ENCODE measurements at regions not wholly inside any gene's neighbourhood (a gene's known extent, or its start where the extent isn't known, plus 50 kb on each side); places are given as distances from the start of the nearest gene placed in this dataset.

- Histone ChIP-seq H3K4me3 (replicated peaks in 1 of 3; ENCODE audit: insufficient read depth in 1 of 3, low read depth in 2 of 3, low read length in 3 of 3) (no peak overlapping the region), H3K27me3 (ENCODE audit: control insufficient read depth in 1 of 2, insufficient read depth in 2 of 2, low read length in 2 of 2) (no peaks in the 10 kb centered on the region), H4K20me1 (ENCODE audit: insufficient read depth, low read length) (no peaks in the 10 kb centered on the region), H3K36me3 (replicated peaks in 1 of 2; ENCODE audit: control insufficient read depth in 1 of 2, insufficient read depth in 2 of 2, low read length in 2 of 2) (no peaks in the 10 kb centered on the region), H3K4me2 (ENCODE audit: low read depth, low read length) (no peak overlapping the region), H3K79me2 (ENCODE audit: insufficient read depth, low read length) (no peaks in the 10 kb centered on the region), H3K27ac (ENCODE audit: extremely low read length, insufficient read depth, low read length) (no peak overlapping the region), H3K9me3 (ENCODE audit: low read length) (peaks cover 83% of the 10 kb centered on the region), H3K4me1 (ENCODE audit: insufficient read depth, low read length) (no peaks in the 10 kb centered on the region), H3K9ac (ENCODE audit: insufficient read depth, low read depth, low read length) (no peak overlapping the region), H2AFZ (ENCODE audit: low read length) (no peak overlapping the region)
- intact Hi-C loops (cut with micrococcal nuclease; ENCODE audit: unreplicated experiment) (no loop called here), in situ Hi-C loops (cut with HindIII; ENCODE audit: extremely low pct_ligation_motif_present, low pct_unique_long_range_greater_than_20kb) (no loop called here)
- TF ChIP-seq ZNF484 (CRISPR knock-in tag; IDR thresholded peaks at IDR 0.05; ENCODE audit: borderline replicate concordance, low read depth) (no peak), CREM (IDR thresholded peaks at IDR 0.05) (no peak), CREM (CRISPR knock-in tag; IDR thresholded peaks at IDR 0.05) (no peak), ZNF501 (CRISPR knock-in tag; IDR thresholded peaks at IDR 0.05) (no peak), ZBTB37 (CRISPR knock-in tag; IDR thresholded peaks at IDR 0.05) (no peak), RBM39 (IDR thresholded peaks at IDR 0.05; ENCODE audit: low read depth, low read length, poor library complexity, severe bottlenecking) (no peak), RBAK (CRISPR knock-in tag; IDR thresholded peaks at IDR 0.05) (no peak), KMT2B (CRISPR knock-in tag; IDR thresholded peaks at IDR 0.05) (no peak), ZBTB26 (CRISPR knock-in tag; IDR thresholded peaks at IDR 0.05; ENCODE audit: borderline replicate concordance) (no peak)
- POLR2A ChIA-PET: no interaction called here
- DNase-seq (ENCODE audit: low spot score): no peak
- FAIRE-seq: no peak
- 0% methylated on average over 2 of the region's 2 CpGs for WGBS (ENCODE audit: low lambda C conversion rate)
- CTCF ChIA-PET (ENCODE audit: low intra/inter-chr PET ratio, low total read pairs): no interaction called here
- no peak for ATAC-seq
- no TSS peak for BruUV-seq (replicated peaks)
Measured at GRCh38 chr3:869734-870133, 223.1 kb upstream of the CNTN6 start.

Measured in HepG2 (cell line).